PC-9 (cell line): ENCODE measurements at regions not wholly inside any gene's neighbourhood (a gene's known extent, or its start where the extent isn't known, plus 50 kb on each side); places are given as distances from the start of the nearest gene placed in this dataset.

Source experiments
- BruUV-seq: library from RNA; stranded (reverse); fragments of 400-500 nt; replicated peaks from 2 replicates; lab custom pipeline; 2021; lab: Mats Ljungman, UMichigan
- CTCF ChIA-PET: fragments of 300-600 bp; sonication (Branson Sonifier 250); formaldehyde crosslinking; loops from one replicate; lab custom pipeline; 2022; ENCODE audit warnings: antibody characterized with exemption; lab: Charles Lee
- POLR2A ChIA-PET: fragments of 300-600 bp; sonication (Branson Sonifier 250); formaldehyde crosslinking; loops from one replicate; lab custom pipeline; 2022; ENCODE audit warnings: antibody characterized with exemption; ENCODE audit not compliant: unreplicated experiment; lab: Charles Lee
- DNase-seq, 2 experiments: peaks; one replicate each; pipeline versions ENCODE4 v3.0.0 to v3.0.0-alpha.2; 2015 to 2022; ENCODE audit warnings: mixed read lengths in 1 of 2
- H2AFZ ChIP-seq: fragments of 200-600 bp; sonication (generic); 2 replicates; pipeline ENCODE4 v1.8.1; 2017; ENCODE audit warnings: antibody characterized with exemption
- H3F3A ChIP-seq: fragments of 200-600 bp; sonication (generic); 2 replicates; pipeline ENCODE4 v1.8.1; 2017; ENCODE audit warnings: antibody characterized with exemption, mild to moderate bottlenecking, low read depth; ENCODE audit not compliant: insufficient read depth
- H3K27ac ChIP-seq: fragments of 200-600 bp; sonication (generic); 2 replicates; pipeline ENCODE4 v1.6.1; 2016; ENCODE audit warnings: mixed run types
- H3K27me3 ChIP-seq: fragments of 200-600 bp; sonication (generic); 2 replicates; pipeline ENCODE4 v1.6.1; 2016; ENCODE audit warnings: low read depth, mixed run types; ENCODE audit not compliant: insufficient read depth
- H3K36me3 ChIP-seq: fragments of 200-600 bp; sonication (generic); 2 replicates; pipeline ENCODE4 v1.6.1; 2016; ENCODE audit warnings: low read depth, mixed run types
- H3K4me1 ChIP-seq: fragments of 200-600 bp; sonication (generic); replicated peaks from 2 replicates; pipeline ENCODE4 v1.6.1; 2016; ENCODE audit warnings: mixed run types; ENCODE audit not compliant: insufficient read depth
- H3K4me2 ChIP-seq: fragments of 200-600 bp; sonication (generic); 2 replicates; pipeline ENCODE4 v1.6.1; 2017; ENCODE audit warnings: mixed run types
- H3K4me3 ChIP-seq: fragments of 200-600 bp; sonication (generic); 2 replicates; pipeline ENCODE4 v1.6.1; 2016; ENCODE audit warnings: mixed run types
- H3K79me2 ChIP-seq: fragments of 200-600 bp; sonication (generic); 2 replicates; pipeline ENCODE4 v1.6.1; 2017; ENCODE audit warnings: low read depth, mixed run types
- H3K9me2 ChIP-seq: fragments of 200-600 bp; sonication (generic); 2 replicates; pipeline ENCODE4 v1.8.1; 2017; ENCODE audit warnings: mild to moderate bottlenecking; ENCODE audit not compliant: insufficient read depth
- H3K9me3 ChIP-seq: fragments of 200-600 bp; sonication (generic); 2 replicates; pipeline ENCODE4 v1.8.1; 2016; ENCODE audit warnings: low read depth; ENCODE audit not compliant: insufficient read depth
- H4K20me1 ChIP-seq: fragments of 200-600 bp; sonication (generic); 2 replicates; pipeline ENCODE4 v1.8.1; 2017; ENCODE audit not compliant: insufficient read depth
- EZH2 ChIP-seq: fragments of 200-600 bp; sonication (generic); IDR thresholded peaks from 2 replicates; pipeline ENCODE4 v1.8.0; 2017; ENCODE audit warnings: antibody characterized with exemption, low read depth
- intact Hi-C: fragments of 100-400 bp; cut with micrococcal nuclease; formaldehyde crosslinking; loops from one replicate; pipeline ENCODE4 v1.10.0; 2022; ENCODE audit not compliant: unreplicated experiment
- TF ChIP-seq, protein P1 (sequence below): fragments of 200-600 bp; sonication (generic); conservative IDR thresholded peaks from 2 replicates; pipeline ENCODE4 v1.6.1; 2017; ENCODE audit warnings: mixed run types, antibody characterized with exemption, mild to moderate bottlenecking, moderate library complexity

GRCh38 chr1:29428280-29428615 is 191.9 kb downstream of the PTPRU start:
- POLR2A ChIA-PET: no interaction called here
- intact Hi-C loops: no loop called here
- no peaks in the 10 kb centered on the region for H3K9me2 ChIP-seq
- H4K20me1 ChIP-seq: no peaks in the 10 kb centered on the region
- H3K36me3 ChIP-seq: no peaks in the 10 kb centered on the region
- CTCF ChIA-PET: no interaction called here
- no peaks in the 10 kb centered on the region for H3K79me2 ChIP-seq
- no peaks in the 10 kb centered on the region for H3F3A ChIP-seq
- H3K4me2 ChIP-seq: no peak overlapping the region
- no peak for TF ChIP-seq EZH2
- TF ChIP-seq, protein P1, sequence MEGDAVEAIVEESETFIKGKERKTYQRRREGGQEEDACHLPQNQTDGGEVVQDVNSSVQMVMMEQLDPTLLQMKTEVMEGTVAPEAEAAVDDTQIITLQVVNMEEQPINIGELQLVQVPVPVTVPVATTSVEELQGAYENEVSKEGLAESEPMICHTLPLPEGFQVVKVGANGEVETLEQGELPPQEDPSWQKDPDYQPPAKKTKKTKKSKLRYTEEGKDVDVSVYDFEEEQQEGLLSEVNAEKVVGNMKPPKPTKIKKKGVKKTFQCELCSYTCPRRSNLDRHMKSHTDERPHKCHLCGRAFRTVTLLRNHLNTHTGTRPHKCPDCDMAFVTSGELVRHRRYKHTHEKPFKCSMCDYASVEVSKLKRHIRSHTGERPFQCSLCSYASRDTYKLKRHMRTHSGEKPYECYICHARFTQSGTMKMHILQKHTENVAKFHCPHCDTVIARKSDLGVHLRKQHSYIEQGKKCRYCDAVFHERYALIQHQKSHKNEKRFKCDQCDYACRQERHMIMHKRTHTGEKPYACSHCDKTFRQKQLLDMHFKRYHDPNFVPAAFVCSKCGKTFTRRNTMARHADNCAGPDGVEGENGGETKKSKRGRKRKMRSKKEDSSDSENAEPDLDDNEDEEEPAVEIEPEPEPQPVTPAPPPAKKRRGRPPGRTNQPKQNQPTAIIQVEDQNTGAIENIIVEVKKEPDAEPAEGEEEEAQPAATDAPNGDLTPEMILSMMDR: no peak
- no peak overlapping the region for H3K27ac ChIP-seq
- H3K27me3 ChIP-seq: peaks cover 12% of the 10 kb centered on the region; the same call in 1 of the 2 replicates
- no peaks in the 10 kb centered on the region for H3K9me3 ChIP-seq
- H3K4me1 ChIP-seq: no peaks in the 10 kb centered on the region
- no peak for DNase-seq
- H3K4me3 ChIP-seq: no peak overlapping the region
- no TSS peak for BruUV-seq
- no peak overlapping the region for H2AFZ ChIP-seq

- no peak overlapping the region for H2AFZ ChIP-seq
- H3K9me2 ChIP-seq: no peaks in the 10 kb centered on the region
- no peaks in the 10 kb centered on the region for H3K36me3 ChIP-seq
- H3K79me2 ChIP-seq: no peaks in the 10 kb centered on the region
- intact Hi-C loops: no loop called here
- no peak overlapping the region for H3K4me2 ChIP-seq
- CTCF ChIA-PET: no interaction called here
- H3K27ac ChIP-seq: no peak overlapping the region
- H3K4me3 ChIP-seq: no peak overlapping the region
- H3K4me1 ChIP-seq: no peaks in the 10 kb centered on the region
- POLR2A ChIA-PET: no interaction called here
- H3K9me3 ChIP-seq: no peaks in the 10 kb centered on the region
- no peak for DNase-seq
- H3K27me3 ChIP-seq: peaks cover 16% of the 10 kb centered on the region; the same call in 1 of the 2 replicates
- TF ChIP-seq, protein P1: no peak
- no peak for TF ChIP-seq EZH2
- no TSS peak for BruUV-seq
- H4K20me1 ChIP-seq: no peaks in the 10 kb centered on the region
- H3F3A ChIP-seq: no peaks in the 10 kb centered on the region
Measured at GRCh38 chr1:29427614-29428279, 191.4 kb downstream of the PTPRU start.

GRCh38 chr1:29426701-29427279 is 190.5 kb downstream of the PTPRU start:
- H3K27me3 ChIP-seq: peaks cover 16% of the 10 kb centered on the region; the same call in 1 of the 2 replicates
- ChIA-PET POLR2A (no interaction called here), CTCF (no interaction called here)
- H3K4me3 ChIP-seq: no peak overlapping the region
- TF ChIP-seq, protein P1: no peak
- no peak for TF ChIP-seq EZH2
- H3K27ac ChIP-seq: no peak overlapping the region
- no peaks in the 10 kb centered on the region for H3K4me1 ChIP-seq
- intact Hi-C loops: no loop called here
- no peaks in the 10 kb centered on the region for H3F3A ChIP-seq
- H3K36me3 ChIP-seq: no peaks in the 10 kb centered on the region
- H4K20me1 ChIP-seq: no peaks in the 10 kb centered on the region
- no TSS peak for BruUV-seq
- DNase-seq: no peak
- H3K79me2 ChIP-seq: no peaks in the 10 kb centered on the region
- no peak overlapping the region for H3K4me2 ChIP-seq
- no peak overlapping the region for H2AFZ ChIP-seq
- no peaks in the 10 kb centered on the region for H3K9me3 ChIP-seq
- no peaks in the 10 kb centered on the region for H3K9me2 ChIP-seq
